ENCODE measurements at regions not wholly inside any gene's neighbourhood (a gene's known extent, or its start where the extent isn't known, plus 50 kb on each side); places are given as distances from the start of the nearest gene placed in this dataset.
A peak's percentile ranks its signal among the peaks of the same experiment; 100 is the strongest.

DNA sequence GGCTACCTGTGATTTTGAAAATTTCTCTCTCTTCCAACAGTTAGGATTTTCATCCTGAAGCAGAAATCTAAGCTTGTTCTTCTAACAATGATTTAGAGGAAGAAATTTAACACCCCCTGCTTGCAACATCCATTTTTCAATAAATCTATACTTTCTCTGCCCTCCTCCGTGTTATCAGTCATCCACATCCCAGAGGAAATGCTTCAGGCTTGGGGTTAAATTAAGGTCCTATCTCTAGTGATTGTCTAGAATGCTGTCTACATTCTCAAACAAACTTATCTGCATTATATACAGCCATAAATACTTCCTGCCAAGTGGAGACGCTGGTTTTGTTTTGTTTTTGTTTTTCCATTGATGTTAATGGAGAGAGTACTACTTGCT, 371.0 kb downstream of the CSNK1G3 start:
- Mint-ChIP-seq H3K4me3 (peak overlapping the region; percentile 9), H3K27ac (peak overlapping the region; percentile 43), H3K4me1 (peaks cover 41% of the 10 kb centered on the region), H3K27me3 (ENCODE audit: low read depth) (no peaks in the 10 kb centered on the region), H3K9me3 (peaks cover 5% of the 10 kb centered on the region), H3K36me3 (no peaks in the 10 kb centered on the region)
- no peak for TF ChIP-seq CTCF (IDR thresholded peaks at IDR 0.05; ENCODE audit: unreplicated experiment)
- DNase-seq (ENCODE audit: low spot score in 2 of 2, unreplicated experiment in 2 of 2) = no peak

DNA sequence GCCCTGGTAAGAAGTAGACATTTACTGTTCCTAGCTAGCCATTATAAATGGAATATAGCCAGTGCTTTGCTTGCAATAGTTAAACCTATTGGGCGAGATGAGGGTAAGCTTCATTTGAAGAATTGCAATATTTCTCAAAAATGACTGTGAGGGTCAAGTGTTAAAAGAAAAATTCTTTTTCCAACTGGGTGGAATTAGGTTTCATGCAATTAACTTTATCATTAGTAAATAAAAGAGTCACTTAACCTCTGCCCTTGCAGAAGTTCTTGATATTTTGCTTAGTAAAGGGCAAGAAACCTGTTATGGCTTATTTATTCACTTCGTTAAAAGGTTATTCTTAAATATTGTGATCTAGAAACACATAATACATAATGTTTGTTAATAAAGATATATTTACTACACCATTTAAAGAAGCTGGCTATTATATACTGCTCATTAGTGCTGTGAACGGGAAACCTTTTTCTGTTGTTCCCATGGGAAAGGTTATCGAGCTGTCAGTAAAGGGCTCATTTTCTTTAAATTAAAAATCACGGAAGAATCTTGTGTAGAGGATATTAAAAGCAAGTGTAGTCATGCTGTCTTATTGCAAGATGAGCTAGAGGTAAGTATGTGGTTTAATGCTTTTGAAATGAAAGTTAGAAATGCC, 370.5 kb downstream of the CSNK1G3 start:
- peaks cover 5% of the 10 kb centered on the region for H3K9me3 Mint-ChIP-seq
- no peak for DNase-seq (ENCODE audit: low spot score in 2 of 2, unreplicated experiment in 2 of 2)
- no peaks in the 10 kb centered on the region for H3K27me3 Mint-ChIP-seq (ENCODE audit: low read depth)
- H3K4me3 Mint-ChIP-seq = peak overlapping the region; percentile 9
- no peak for TF ChIP-seq CTCF (IDR thresholded peaks at IDR 0.05; ENCODE audit: unreplicated experiment)
- peak overlapping the region; percentile 43 for H3K27ac Mint-ChIP-seq
- peaks cover 35% of the 10 kb centered on the region for H3K4me1 Mint-ChIP-seq
- H3K36me3 Mint-ChIP-seq = no peaks in the 10 kb centered on the region

GRCh38 chr5:123881759-123882244, 369.8 kb downstream of the CSNK1G3 start:
- Mint-ChIP-seq H3K9me3 (peaks cover 5% of the 10 kb centered on the region), H3K27ac (peak overlapping the region; percentile 85), H3K4me3 (no peak overlapping the region), H3K27me3 (ENCODE audit: low read depth) (no peaks in the 10 kb centered on the region), H3K4me1 (peaks cover 36% of the 10 kb centered on the region), H3K36me3 (no peaks in the 10 kb centered on the region)
- no peak for TF ChIP-seq CTCF (IDR thresholded peaks at IDR 0.05; ENCODE audit: unreplicated experiment)
- no peak for DNase-seq (ENCODE audit: low spot score in 2 of 2, unreplicated experiment in 2 of 2)

DNA sequence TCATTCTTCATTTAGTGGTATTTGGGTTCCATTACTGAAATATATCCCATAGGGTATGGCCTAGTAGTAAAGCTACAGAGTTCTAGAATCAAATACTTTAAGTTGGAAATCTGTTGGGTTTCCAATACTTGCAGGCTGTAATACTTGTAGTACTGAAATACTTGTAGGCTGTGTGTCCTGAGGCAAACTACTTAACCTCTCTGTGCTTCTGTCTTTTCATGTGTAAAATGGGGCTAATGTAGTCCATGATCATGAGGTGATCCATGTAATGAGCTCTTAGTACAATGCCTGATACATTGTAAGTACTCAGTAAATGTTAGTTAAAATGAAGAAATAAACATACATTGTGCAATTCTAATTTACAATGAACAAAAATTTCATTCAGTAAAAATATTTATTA, 368.9 kb downstream of the CSNK1G3 start:
- DNase-seq (ENCODE audit: low spot score in 2 of 2, unreplicated experiment in 2 of 2) = no peak
- H3K4me3 Mint-ChIP-seq = no peak overlapping the region
- H3K4me1 Mint-ChIP-seq = peaks cover 45% of the 10 kb centered on the region
- no peaks in the 10 kb centered on the region for H3K9me3 Mint-ChIP-seq
- no peak overlapping the region for H3K27ac Mint-ChIP-seq
- TF ChIP-seq CTCF (IDR thresholded peaks at IDR 0.05; ENCODE audit: unreplicated experiment) = no peak
- no peaks in the 10 kb centered on the region for H3K36me3 Mint-ChIP-seq
- H3K27me3 Mint-ChIP-seq (ENCODE audit: low read depth) = no peaks in the 10 kb centered on the region

- H3K36me3 Mint-ChIP-seq = no peaks in the 10 kb centered on the region
- no peak for TF ChIP-seq CTCF (IDR thresholded peaks at IDR 0.05; ENCODE audit: unreplicated experiment)
- no peaks in the 10 kb centered on the region for H3K27me3 Mint-ChIP-seq (ENCODE audit: low read depth)
- H3K4me1 Mint-ChIP-seq = peaks cover 62% of the 10 kb centered on the region
- H3K4me3 Mint-ChIP-seq = no peak overlapping the region
- no peak overlapping the region for H3K27ac Mint-ChIP-seq
- DNase-seq (ENCODE audit: low spot score in 2 of 2, unreplicated experiment in 2 of 2) = no peak
- H3K9me3 Mint-ChIP-seq = no peaks in the 10 kb centered on the region
Observed at GRCh38 chr5:123879071-123879470, 367.1 kb downstream of the CSNK1G3 start.
